Activated CD8-positive, alpha-beta T cell treated with anti-CD3 and anti-CD28 coated beads, Interleukin-2, amount 10 ng/mL, durations not matched to agents 7 days and 5 days (primary cell): ENCODE measurements at regions not wholly inside any gene's neighbourhood (a gene's known extent, or its start where the extent isn't known, plus 50 kb on each side); places are given as distances from the start of the nearest gene placed in this dataset.

ENCODE experiments used
- ATAC-seq: fragments of 150-1000 bp; cut with Tn5 transposase; one replicate; pipeline ENCODE4 v1.10.0; 2021; ENCODE audit warnings: moderate library complexity
- CTCF ChIA-PET: fragments of 350-600 bp; sonication (Branson Sonifier 250); formaldehyde crosslinking; loops from one replicate; lab custom pipeline; 2021; ENCODE audit warnings: antibody characterized with exemption; lab: Charles Lee
- POLR2A ChIA-PET: fragments of 350-600 bp; sonication (Branson Sonifier 250); formaldehyde crosslinking; loops from one replicate; lab custom pipeline; 2021; ENCODE audit warnings: antibody characterized with exemption; lab: Charles Lee
- DNase-seq: peaks from one replicate; pipeline ENCODE4 v3.0.0-alpha.2; 2020
- H3K27ac Mint-ChIP-seq: one replicate; pipeline ENCODE4 v1.8.0; 2021; ENCODE audit warnings: mild to moderate bottlenecking, mixed read lengths
- H3K27me3 Mint-ChIP-seq: one replicate; pipeline ENCODE4 v1.8.0; 2021; ENCODE audit warnings: low read depth, mixed read lengths
- H3K36me3 Mint-ChIP-seq: one replicate; pipeline ENCODE4 v1.8.0; 2021; ENCODE audit warnings: low read depth, mixed read lengths
- H3K4me1 Mint-ChIP-seq: one replicate; pipeline ENCODE4 v1.8.0; 2021; ENCODE audit warnings: low read depth, mixed read lengths
- H3K4me3 Mint-ChIP-seq: one replicate; pipeline ENCODE4 v1.8.0; 2021; ENCODE audit warnings: mild to moderate bottlenecking, mixed read lengths
- H3K9me3 Mint-ChIP-seq: one replicate; pipeline ENCODE4 v1.8.0; 2022; ENCODE audit warnings: mixed read lengths; ENCODE audit not compliant: insufficient read depth

DNA sequence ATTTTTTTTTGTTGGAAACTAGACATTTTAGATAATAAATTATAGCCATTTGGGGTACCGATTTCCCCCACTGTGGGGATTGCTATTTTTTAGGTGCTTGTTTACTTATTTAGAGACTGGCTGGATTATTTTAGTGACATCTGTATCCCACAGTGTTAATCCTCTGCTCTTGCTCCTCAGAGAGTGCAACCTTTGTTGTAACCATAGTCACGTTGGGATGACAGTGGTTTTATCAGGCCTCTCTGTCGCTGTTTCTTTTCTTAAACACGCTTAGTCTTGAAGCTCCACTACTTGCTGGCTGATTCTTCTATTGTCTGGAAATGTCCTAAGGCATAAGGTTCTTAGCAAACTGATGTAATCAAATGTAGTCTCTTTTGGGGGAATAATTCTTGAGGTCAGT, 451.6 kb upstream of the SEMA6D start:
- H3K27me3 Mint-ChIP-seq, result no peaks in the 10 kb centered on the region
- H3K27ac Mint-ChIP-seq, result no peak overlapping the region
- H3K36me3 Mint-ChIP-seq, result no peaks in the 10 kb centered on the region
- H3K9me3 Mint-ChIP-seq, result no peaks in the 10 kb centered on the region
- ChIA-PET POLR2A (no interaction called here), CTCF (no interaction called here)
- ATAC-seq (no peak), DNase-seq (no peak)
- H3K4me3 Mint-ChIP-seq, result no peak overlapping the region
- no peaks in the 10 kb centered on the region for H3K4me1 Mint-ChIP-seq

DNA sequence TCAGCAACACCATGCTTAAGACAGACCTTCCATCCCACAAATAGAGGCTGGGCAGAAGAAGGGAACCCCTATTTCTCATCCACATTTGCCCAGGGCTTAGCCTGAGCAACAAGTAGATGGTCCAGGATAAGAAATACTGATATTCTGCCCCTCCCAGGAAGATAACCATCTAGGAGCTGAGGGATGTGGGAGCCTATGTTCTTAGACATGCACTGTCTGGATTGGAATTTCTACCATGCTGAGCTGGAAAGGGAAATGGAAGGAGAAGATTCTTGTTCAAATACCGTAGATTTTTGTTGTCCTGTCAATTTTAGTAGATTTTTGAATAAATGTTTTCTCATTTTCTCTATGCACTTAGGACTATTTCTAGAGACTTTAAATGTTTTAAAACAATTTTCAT, 450.7 kb upstream of the SEMA6D start:
- no peak for DNase-seq
- Mint-ChIP-seq H3K27ac (no peak overlapping the region), H3K4me3 (no peak overlapping the region), H3K4me1 (no peaks in the 10 kb centered on the region), H3K36me3 (no peaks in the 10 kb centered on the region), H3K27me3 (no peaks in the 10 kb centered on the region), H3K9me3 (no peaks in the 10 kb centered on the region)
- CTCF ChIA-PET, result no interaction called here
- no peak for ATAC-seq
- POLR2A ChIA-PET, result no interaction called here

DNA sequence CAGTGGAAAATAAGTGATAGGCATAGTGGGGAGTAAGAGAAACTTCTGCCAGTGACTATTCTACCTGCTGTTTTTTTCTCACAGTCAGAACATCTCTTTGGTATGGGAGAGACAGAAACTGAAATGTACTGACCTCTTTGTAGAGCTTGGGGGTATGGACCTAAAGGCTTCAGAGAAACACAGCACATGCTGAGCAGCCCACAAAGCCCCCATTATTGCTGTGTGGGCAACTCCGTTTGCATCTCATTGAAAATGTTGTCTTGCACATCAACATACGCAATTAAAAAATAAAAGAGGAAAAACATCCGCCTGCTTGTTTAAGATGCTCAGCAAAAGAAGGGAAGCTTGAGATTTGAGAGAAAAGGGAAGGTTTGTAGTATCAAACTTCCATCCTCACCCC, 443.4 kb upstream of the SEMA6D start:
- Mint-ChIP-seq H3K9me3 (peaks cover 5% of the 10 kb centered on the region), H3K36me3 (no peaks in the 10 kb centered on the region), H3K4me1 (no peaks in the 10 kb centered on the region), H3K27ac (no peak overlapping the region), H3K4me3 (no peak overlapping the region), H3K27me3 (no peaks in the 10 kb centered on the region)
- POLR2A ChIA-PET, result no interaction called here
- no peak for DNase-seq
- CTCF ChIA-PET, result no interaction called here
- ATAC-seq, result no peak

DNA sequence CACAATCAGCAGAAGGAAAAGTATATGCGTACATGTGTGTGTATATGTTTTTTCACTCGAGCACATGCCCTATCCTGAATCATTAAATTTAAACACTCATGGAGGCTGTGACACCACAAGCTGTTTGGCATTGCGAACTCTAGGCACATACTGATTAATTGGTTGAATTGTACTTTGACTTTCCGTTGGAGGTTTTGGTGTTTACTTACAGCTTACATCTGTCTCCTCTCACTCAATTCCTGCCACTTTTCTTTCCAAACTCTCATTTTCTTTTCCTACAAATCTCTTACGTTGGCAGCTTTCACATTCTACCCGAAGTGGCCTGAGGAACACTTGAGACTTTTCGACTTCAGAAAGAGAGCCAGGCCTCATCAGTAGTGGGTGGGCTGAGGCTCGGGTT, 434.1 kb upstream of the SEMA6D start:
- Mint-ChIP-seq H3K27ac (no peak overlapping the region), H3K4me1 (no peaks in the 10 kb centered on the region), H3K27me3 (no peaks in the 10 kb centered on the region), H3K36me3 (no peaks in the 10 kb centered on the region), H3K4me3 (no peak overlapping the region), H3K9me3 (peaks cover 8% of the 10 kb centered on the region)
- DNase-seq (no peak), ATAC-seq (no peak)
- ChIA-PET CTCF (no interaction called here), POLR2A (no interaction called here)

DNA sequence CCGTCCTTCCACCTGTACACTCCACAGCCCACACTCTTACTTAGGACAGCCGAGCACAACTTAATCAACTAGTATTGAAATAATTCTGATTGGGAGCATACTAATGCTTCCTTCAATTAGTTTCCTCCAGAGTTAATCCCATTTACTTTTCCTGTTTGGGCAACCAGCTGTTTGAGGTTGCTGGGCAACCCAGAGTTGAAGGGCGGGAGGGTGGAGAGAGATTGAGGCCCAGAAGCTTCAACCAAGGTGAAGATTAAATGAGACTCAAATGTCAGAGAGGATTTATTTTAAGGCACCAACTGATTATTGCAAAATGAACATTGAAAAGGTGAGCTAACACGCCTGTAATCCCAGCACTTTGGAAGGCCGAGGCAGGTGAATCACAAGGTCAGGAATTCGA, 428.5 kb upstream of the SEMA6D start:
- ChIA-PET POLR2A (no interaction called here), CTCF (no interaction called here)
- H3K36me3 Mint-ChIP-seq, result no peaks in the 10 kb centered on the region
- DNase-seq (no peak), ATAC-seq (no peak)
- peaks cover 8% of the 10 kb centered on the region for H3K9me3 Mint-ChIP-seq
- H3K27ac Mint-ChIP-seq, result no peak overlapping the region
- H3K27me3 Mint-ChIP-seq, result no peaks in the 10 kb centered on the region
- H3K4me3 Mint-ChIP-seq, result no peak overlapping the region
- H3K4me1 Mint-ChIP-seq, result no peaks in the 10 kb centered on the region

DNA sequence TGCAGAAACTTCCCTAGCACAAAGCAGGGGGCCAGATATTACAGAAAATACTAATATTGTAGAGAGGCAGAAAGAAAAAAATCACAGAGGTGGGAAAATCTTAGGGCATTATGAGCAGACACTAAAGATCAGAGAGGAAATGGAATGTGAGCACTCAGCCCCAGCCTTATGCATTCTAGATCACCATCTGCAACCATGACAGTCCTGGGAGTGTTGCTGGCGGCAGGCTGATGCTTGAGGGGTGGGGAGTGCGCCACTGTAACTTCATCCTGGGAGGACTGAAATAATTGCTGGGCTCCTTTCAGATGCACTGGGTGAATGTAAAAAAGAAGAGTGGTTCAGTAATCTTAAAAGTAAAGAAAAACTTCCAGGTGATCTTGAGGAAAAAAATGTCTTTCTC, 427.6 kb upstream of the SEMA6D start:
- peaks cover 8% of the 10 kb centered on the region for H3K9me3 Mint-ChIP-seq
- no peaks in the 10 kb centered on the region for H3K27me3 Mint-ChIP-seq
- H3K36me3 Mint-ChIP-seq, result no peaks in the 10 kb centered on the region
- ATAC-seq (no peak), DNase-seq (no peak)
- no peaks in the 10 kb centered on the region for H3K4me1 Mint-ChIP-seq
- CTCF ChIA-PET, result no interaction called here
- POLR2A ChIA-PET, result no interaction called here
- H3K4me3 Mint-ChIP-seq, result no peak overlapping the region
- H3K27ac Mint-ChIP-seq, result no peak overlapping the region

DNA sequence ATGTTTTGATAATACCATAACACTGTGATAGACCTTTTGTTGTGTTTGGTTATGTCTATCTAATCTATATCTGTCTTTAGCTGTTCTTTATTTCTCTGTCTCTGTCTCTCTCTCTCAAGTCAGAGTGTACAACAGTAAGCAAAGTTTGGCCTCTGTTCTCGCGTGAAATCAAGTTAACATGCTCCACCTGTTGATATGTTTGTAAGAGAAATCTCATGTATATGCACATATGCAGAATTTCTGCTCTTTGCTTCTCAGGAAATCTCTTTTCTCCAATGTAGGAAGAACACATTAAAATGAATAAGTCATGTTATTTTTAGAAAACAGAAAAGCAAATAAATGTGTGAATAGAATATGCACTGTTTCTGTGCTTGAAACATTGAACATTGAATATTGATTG, 425.5 kb upstream of the SEMA6D start:
- DNase-seq (no peak), ATAC-seq (no peak)
- ChIA-PET POLR2A (no interaction called here), CTCF (no interaction called here)
- H3K27ac Mint-ChIP-seq, result no peak overlapping the region
- no peaks in the 10 kb centered on the region for H3K36me3 Mint-ChIP-seq
- H3K27me3 Mint-ChIP-seq, result no peaks in the 10 kb centered on the region
- H3K9me3 Mint-ChIP-seq, result peaks cover 4% of the 10 kb centered on the region
- no peaks in the 10 kb centered on the region for H3K4me1 Mint-ChIP-seq
- H3K4me3 Mint-ChIP-seq, result no peak overlapping the region

DNA sequence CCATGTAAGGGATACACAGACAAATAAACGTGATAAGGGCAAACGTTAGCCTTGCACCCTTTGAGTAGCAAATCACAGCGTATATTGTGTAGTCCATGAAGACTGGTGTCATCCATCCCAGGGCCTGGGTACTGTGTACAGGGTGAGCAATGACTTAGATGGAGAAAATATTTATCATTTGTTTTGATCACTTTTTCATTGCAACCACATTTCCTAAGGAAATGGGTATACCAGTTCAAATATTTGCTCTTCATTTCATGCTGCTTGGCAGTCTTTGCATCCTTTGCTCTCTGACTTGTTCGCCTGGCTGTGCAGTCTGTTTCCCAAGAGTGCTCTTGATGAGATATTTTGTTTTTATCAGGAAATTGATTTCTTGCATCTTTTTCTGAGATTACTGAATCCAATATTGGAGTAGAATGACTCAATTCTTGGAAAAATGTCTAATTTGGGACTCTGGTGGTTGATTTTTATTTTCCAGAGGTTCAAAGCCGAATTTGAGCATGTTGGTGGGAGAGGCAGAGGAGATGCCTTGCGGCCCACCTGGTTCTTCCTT, 424.6 kb upstream of the SEMA6D start:
- H3K4me1 Mint-ChIP-seq, result no peaks in the 10 kb centered on the region
- ATAC-seq (no peak), DNase-seq (no peak)
- no peaks in the 10 kb centered on the region for H3K27me3 Mint-ChIP-seq
- no peaks in the 10 kb centered on the region for H3K36me3 Mint-ChIP-seq
- H3K4me3 Mint-ChIP-seq, result no peak overlapping the region
- POLR2A ChIA-PET, result no interaction called here
- H3K27ac Mint-ChIP-seq, result no peak overlapping the region
- CTCF ChIA-PET, result no interaction called here
- H3K9me3 Mint-ChIP-seq, result peaks cover 3% of the 10 kb centered on the region

DNA sequence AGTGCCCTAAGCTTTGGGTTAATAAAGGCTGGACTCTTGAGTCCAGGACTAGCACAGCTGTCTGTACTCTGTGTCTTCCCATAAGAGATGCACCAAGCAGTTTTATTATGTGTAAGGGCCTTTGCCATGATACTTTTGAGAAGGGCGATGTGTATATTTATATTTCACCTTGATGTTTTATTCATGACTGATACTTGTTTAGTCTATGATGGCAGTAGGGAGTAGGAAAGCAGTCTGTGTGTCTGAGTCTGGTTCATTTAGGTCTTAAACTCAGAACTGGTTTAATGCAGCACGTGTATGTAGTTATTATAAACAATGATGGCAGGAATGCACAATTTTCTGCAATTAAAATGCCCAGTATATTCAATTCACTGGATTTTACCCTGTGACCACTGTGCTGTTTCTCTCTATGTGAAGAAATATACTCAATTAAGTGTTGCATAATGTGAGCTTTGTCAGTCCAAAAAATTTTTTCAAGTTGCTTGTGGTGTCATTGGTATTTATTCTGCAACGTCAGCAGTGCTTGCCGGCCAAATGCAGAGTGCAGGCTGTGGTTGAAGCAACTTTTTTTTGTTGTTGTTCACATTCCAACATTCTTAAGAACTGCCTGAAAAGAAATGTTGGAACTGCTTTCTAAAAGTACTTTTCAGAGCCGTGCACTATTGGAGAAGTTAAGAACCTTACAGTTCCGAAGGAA, 423.7 kb upstream of the SEMA6D start:
- no peak for ATAC-seq
- no peak for DNase-seq

DNA sequence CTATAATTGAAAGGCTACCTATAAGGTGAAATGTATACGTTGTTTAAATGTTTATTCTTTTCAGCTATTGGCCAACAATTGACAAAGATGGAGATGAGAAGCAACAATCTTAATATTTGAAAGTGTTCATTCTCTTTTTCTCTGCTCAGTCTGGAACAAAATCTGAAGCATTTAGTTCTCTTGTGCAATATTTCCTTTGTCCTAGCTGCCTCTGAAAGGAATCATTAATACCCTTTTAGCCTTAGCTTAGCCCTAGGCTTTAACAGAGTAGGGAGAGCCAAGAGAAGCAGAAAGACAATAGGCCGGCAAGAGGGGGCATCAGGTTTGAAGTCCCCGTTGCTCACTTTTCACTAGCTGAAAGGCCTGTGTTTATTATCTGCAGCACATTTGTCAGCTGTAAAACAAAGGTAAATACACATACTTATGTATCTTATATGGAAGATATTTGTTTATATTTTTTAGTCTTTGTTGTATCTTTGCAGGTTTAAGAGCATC, 422.5 kb upstream of the SEMA6D start:
- no peaks in the 10 kb centered on the region for H3K4me1 Mint-ChIP-seq
- no peaks in the 10 kb centered on the region for H3K9me3 Mint-ChIP-seq
- CTCF ChIA-PET, result no interaction called here
- ATAC-seq (no peak), DNase-seq (no peak)
- H3K36me3 Mint-ChIP-seq, result no peaks in the 10 kb centered on the region
- POLR2A ChIA-PET, result no interaction called here
- H3K27ac Mint-ChIP-seq, result no peak overlapping the region
- no peaks in the 10 kb centered on the region for H3K27me3 Mint-ChIP-seq
- no peak overlapping the region for H3K4me3 Mint-ChIP-seq

More for the DNA sequence above, 423.7 kb upstream of the SEMA6D start:
- Mint-ChIP-seq H3K9me3 (no peaks in the 10 kb centered on the region), H3K27me3 (no peaks in the 10 kb centered on the region), H3K36me3 (no peaks in the 10 kb centered on the region), H3K27ac (no peak overlapping the region), H3K4me3 (no peak overlapping the region), H3K4me1 (no peaks in the 10 kb centered on the region)
- CTCF ChIA-PET, result no interaction called here
- POLR2A ChIA-PET, result no interaction called here

DNA sequence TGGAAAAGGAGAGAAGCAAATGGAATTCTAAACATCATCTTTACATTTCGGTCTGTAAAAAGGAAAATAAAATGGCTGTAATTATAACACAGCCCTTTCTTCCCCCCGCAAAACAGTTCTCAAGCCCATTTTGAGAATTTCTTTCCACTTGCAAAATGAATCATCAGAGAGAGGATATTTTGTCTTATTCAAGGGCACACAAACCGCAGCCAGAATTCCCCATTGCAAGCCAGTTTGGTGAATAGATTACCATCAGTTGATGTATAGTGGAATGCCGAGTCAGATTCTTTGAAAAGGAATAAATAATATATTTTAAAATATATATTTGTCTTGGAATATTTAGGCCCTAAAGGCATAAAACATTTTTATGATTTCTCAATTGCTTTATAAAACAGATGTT, 420.4 kb upstream of the SEMA6D start:
- ATAC-seq (no peak), DNase-seq (no peak)
- Mint-ChIP-seq H3K4me3 (no peak overlapping the region), H3K4me1 (no peaks in the 10 kb centered on the region), H3K9me3 (no peaks in the 10 kb centered on the region), H3K27me3 (no peaks in the 10 kb centered on the region), H3K36me3 (no peaks in the 10 kb centered on the region), H3K27ac (no peak overlapping the region)
- CTCF ChIA-PET, result no interaction called here
- POLR2A ChIA-PET, result no interaction called here

DNA sequence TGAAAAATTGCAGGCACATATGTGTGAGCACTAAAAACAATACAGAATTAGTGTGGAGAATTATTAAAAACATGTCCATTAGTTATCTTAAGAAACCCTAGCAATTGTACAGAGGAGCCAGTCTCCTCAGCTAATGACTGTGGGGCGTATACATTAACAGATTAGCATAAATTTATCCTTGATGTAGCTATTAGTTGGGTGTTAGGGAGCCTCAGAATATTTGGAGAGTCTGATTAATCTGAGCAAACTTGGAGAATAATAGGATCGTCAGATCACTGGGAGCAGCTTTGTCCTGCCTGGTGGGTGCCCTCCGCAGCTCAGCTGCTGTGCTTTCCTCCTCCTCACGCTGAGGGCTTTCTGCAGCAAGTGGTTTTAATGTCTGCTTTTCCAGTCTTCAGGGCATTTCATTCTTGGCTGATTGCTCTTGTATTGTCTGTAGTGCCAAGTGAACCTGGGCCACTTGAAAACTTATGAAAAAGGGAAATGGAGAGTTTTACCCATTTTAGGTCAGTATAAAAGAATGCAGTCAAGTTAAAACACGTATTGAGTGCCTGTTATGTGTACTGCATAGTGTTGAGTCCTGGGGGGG, 417.4 kb upstream of the SEMA6D start:
- DNase-seq (no peak), ATAC-seq (no peak)
- Mint-ChIP-seq H3K4me3 (no peak overlapping the region), H3K27ac (no peak overlapping the region), H3K27me3 (no peaks in the 10 kb centered on the region), H3K4me1 (no peaks in the 10 kb centered on the region), H3K36me3 (no peaks in the 10 kb centered on the region), H3K9me3 (no peaks in the 10 kb centered on the region)
- ChIA-PET CTCF (no interaction called here), POLR2A (no interaction called here)
